SU-DHL-6 (cell line): ENCODE measurements at regions not wholly inside any gene's neighbourhood (a gene's known extent, or its start where the extent isn't known, plus 50 kb on each side); places are given as distances from the start of the nearest gene placed in this dataset.

ENCODE experiments used
- H2AFZ ChIP-seq: fragments of 200-600 bp; sonication (generic); 2 replicates; pipeline ENCODE4 v1.6.1; 2014; ENCODE audit warnings: low read depth, mild to moderate bottlenecking, moderate library complexity, mixed read lengths, antibody characterized with exemption, low read length; ENCODE audit not compliant: severe bottlenecking
- H3F3A ChIP-seq: fragments of 200-600 bp; shearing (Covaris generic); 2 replicates; pipeline ENCODE4 v1.6.0; 2016; ENCODE audit warnings: antibody characterized with exemption, mild to moderate bottlenecking; ENCODE audit not compliant: insufficient read depth
- H3K27ac ChIP-seq: fragments of 200-600 bp; sonication (generic); 2 replicates; pipeline ENCODE4 v1.5.1; 2016; ENCODE audit warnings: low read depth, mild to moderate bottlenecking, low read length, moderate library complexity, mixed read lengths
- H3K27me3 ChIP-seq: fragments of 200-600 bp; sonication (generic), shearing (Covaris generic); 2 replicates; pipeline ENCODE4 v1.6.0; 2014; ENCODE audit warnings: mild to moderate bottlenecking, low read length
- H3K36me3 ChIP-seq: fragments of 200-600 bp; sonication (generic); 2 replicates; pipeline ENCODE4 v1.6.1; 2014; ENCODE audit warnings: mild to moderate bottlenecking, low read length, mixed read lengths
- H3K4me2 ChIP-seq: fragments of 300-600, 200-600 bp; shearing (Covaris generic), sonication (generic); 2 replicates; pipeline ENCODE4 v1.6.0; 2014; ENCODE audit warnings: low read length, low read depth, mild to moderate bottlenecking; ENCODE audit not compliant: poor library complexity, severe bottlenecking
- H3K4me3 ChIP-seq: fragments of 200-600 bp; sonication (generic); 2 replicates; pipeline ENCODE4 v1.5.1; 2014; ENCODE audit warnings: antibody characterized with exemption, low read length, mild to moderate bottlenecking, mixed read lengths; ENCODE audit not compliant: insufficient read depth, poor library complexity, severe bottlenecking
- H3K79me2 ChIP-seq: fragments of 200-600 bp; sonication (generic); 2 replicates; pipeline ENCODE4 v1.6.1; 2014; ENCODE audit warnings: mild to moderate bottlenecking, low read length, moderate library complexity; ENCODE audit not compliant: insufficient read depth
- H3K9ac ChIP-seq: fragments of 200-600 bp; sonication (generic); 2 replicates; pipeline ENCODE4 v1.7.0; 2014; ENCODE audit warnings: mild to moderate bottlenecking, low read length
- H3K9me2 ChIP-seq: fragments of 200-600 bp; sonication (generic); replicated peaks from 2 replicates; pipeline ENCODE4 v1.6.1; 2014; ENCODE audit warnings: low read length; ENCODE audit not compliant: insufficient read depth
- H3K9me3 ChIP-seq: fragments of 200-600 bp; sonication (generic); 2 replicates; pipeline ENCODE4 v1.6.1; 2014; ENCODE audit warnings: low read length, mixed read lengths; ENCODE audit not compliant: insufficient read depth
- H4K20me1 ChIP-seq: fragments of 200-600 bp; sonication (generic); 2 replicates; pipeline ENCODE4 v1.6.1; 2014; ENCODE audit warnings: low read depth, mild to moderate bottlenecking, antibody characterized with exemption, low read length, moderate library complexity, mixed read lengths
- EZH2phosphoT487 ChIP-seq: fragments of 200-600 bp; sonication (generic), shearing (Covaris generic); conservative IDR thresholded peaks from 2 replicates; pipeline ENCODE4 v1.6.1; 2018; ENCODE audit warnings: mild to moderate bottlenecking, antibody characterized with exemption, low read length, moderate library complexity, mixed read lengths
- TF ChIP-seq, protein P1 (sequence below): fragments of 200-600 bp; sonication (generic); IDR thresholded peaks from one replicate; pipeline ENCODE4 v1.5.1; 2017; ENCODE audit warnings: antibody characterized with exemption, mild to moderate bottlenecking, low read length, moderate library complexity; ENCODE audit not compliant: insufficient read depth, poor library complexity, severe bottlenecking

GRCh38 chr13:83955011-83955410 lies 72.7 kb upstream of the SLITRK1 start:
- Histone ChIP-seq H3K4me3 (no peak overlapping the region), H3K27ac (no peak overlapping the region), H3K4me2 (no peak overlapping the region), H3K27me3 (no peaks in the 10 kb centered on the region), H3K9me2 (no peaks in the 10 kb centered on the region), H3K79me2 (no peaks in the 10 kb centered on the region), H2AFZ (no peak overlapping the region), H3K36me3 (no peaks in the 10 kb centered on the region), H3F3A (no peaks in the 10 kb centered on the region), H3K9ac (no peak overlapping the region), H4K20me1 (no peaks in the 10 kb centered on the region), H3K9me3 (no peaks in the 10 kb centered on the region)
- TF ChIP-seq, protein P1, sequence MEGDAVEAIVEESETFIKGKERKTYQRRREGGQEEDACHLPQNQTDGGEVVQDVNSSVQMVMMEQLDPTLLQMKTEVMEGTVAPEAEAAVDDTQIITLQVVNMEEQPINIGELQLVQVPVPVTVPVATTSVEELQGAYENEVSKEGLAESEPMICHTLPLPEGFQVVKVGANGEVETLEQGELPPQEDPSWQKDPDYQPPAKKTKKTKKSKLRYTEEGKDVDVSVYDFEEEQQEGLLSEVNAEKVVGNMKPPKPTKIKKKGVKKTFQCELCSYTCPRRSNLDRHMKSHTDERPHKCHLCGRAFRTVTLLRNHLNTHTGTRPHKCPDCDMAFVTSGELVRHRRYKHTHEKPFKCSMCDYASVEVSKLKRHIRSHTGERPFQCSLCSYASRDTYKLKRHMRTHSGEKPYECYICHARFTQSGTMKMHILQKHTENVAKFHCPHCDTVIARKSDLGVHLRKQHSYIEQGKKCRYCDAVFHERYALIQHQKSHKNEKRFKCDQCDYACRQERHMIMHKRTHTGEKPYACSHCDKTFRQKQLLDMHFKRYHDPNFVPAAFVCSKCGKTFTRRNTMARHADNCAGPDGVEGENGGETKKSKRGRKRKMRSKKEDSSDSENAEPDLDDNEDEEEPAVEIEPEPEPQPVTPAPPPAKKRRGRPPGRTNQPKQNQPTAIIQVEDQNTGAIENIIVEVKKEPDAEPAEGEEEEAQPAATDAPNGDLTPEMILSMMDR, result no peak
- no peak for TF ChIP-seq EZH2phosphoT487

DNA sequence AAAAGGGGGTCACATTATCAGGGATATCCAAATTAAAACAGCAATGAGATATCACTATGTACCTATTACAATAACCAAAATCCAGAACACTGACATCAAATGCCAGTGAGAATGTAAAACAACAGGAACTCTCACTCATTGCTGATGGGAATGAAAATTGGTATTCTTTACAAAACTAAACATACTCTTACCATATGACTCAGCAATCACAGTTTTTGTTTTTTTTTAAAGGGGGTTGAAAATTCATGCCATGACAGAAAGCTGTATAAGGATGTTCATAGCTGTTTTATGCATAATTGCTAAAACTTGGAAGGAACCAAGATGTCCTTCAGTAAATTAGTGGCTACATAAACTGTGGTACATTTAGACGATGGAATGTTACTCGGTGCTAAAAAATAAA lies 71.6 kb upstream of the SLITRK1 start:
- no peak overlapping the region for H3K4me2 ChIP-seq
- no peaks in the 10 kb centered on the region for H3K27me3 ChIP-seq
- no peak overlapping the region for H2AFZ ChIP-seq
- H3K9me2 ChIP-seq, result no peaks in the 10 kb centered on the region
- H3K27ac ChIP-seq, result no peak overlapping the region
- H3K9me3 ChIP-seq, result no peaks in the 10 kb centered on the region
- H3F3A ChIP-seq, result no peaks in the 10 kb centered on the region
- no peaks in the 10 kb centered on the region for H4K20me1 ChIP-seq
- H3K4me3 ChIP-seq, result no peak overlapping the region
- no peaks in the 10 kb centered on the region for H3K79me2 ChIP-seq
- TF ChIP-seq, protein P1, result no peak
- TF ChIP-seq EZH2phosphoT487, result no peak
- no peaks in the 10 kb centered on the region for H3K36me3 ChIP-seq
- no peak overlapping the region for H3K9ac ChIP-seq

DNA sequence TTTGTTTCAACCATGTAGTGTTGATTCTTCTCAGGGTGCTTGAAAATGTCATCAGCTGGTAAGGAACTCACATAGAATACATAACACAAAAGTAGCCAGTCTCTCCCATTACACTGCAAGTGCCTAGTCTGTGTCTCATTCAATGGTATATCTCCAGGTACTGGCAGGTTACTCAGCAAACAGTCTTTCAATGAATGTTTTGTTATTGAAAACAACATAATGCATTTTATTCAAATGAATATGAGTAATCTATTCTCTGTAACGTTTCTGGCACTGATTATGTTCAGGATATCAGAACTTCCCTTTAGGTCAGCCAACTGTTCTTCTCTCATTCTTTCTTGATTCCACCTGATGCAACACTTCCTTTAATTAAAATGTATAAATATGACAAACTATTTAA lies 68.0 kb upstream of the SLITRK1 start:
- H3K27me3 ChIP-seq, result no peaks in the 10 kb centered on the region
- H3K9me3 ChIP-seq, result no peaks in the 10 kb centered on the region
- H2AFZ ChIP-seq, result no peak overlapping the region
- no peaks in the 10 kb centered on the region for H3K79me2 ChIP-seq
- H3K9me2 ChIP-seq, result no peaks in the 10 kb centered on the region
- no peak overlapping the region for H3K27ac ChIP-seq
- H3K4me3 ChIP-seq, result no peak overlapping the region
- H3K36me3 ChIP-seq, result no peaks in the 10 kb centered on the region
- H3K4me2 ChIP-seq, result no peak overlapping the region
- TF ChIP-seq, protein P1, result no peak
- TF ChIP-seq EZH2phosphoT487, result no peak
- H3F3A ChIP-seq, result no peaks in the 10 kb centered on the region
- H4K20me1 ChIP-seq, result no peaks in the 10 kb centered on the region
- H3K9ac ChIP-seq, result no peak overlapping the region
